HCT116 (cell line): ENCODE measurements at regions not wholly inside any gene's neighbourhood (a gene's known extent, or its start where the extent isn't known, plus 50 kb on each side); places are given as distances from the start of the nearest gene placed in this dataset.

ENCODE experiments used
- EZH2 ChIP-seq: fragments of 200-600 bp; sonication (generic); IDR thresholded peaks from 2 replicates; pipeline ENCODE4 v1.6.1; 2017; ENCODE audit warnings: antibody characterized with exemption, mixed run types
- FOSL1 ChIP-seq: IDR thresholded peaks from 2 replicates; pipeline ENCODE4 v1.6.1; 2012; ENCODE audit warnings: low read depth
- POLR2A ChIP-seq: IDR thresholded peaks from 2 replicates; pipeline ENCODE4 v1.7.0; 2011; ENCODE audit warnings: borderline replicate concordance; ENCODE audit not compliant: insufficient read depth, insufficient read length; ENCODE audit errors: extremely low read depth
- POLR2AphosphoS5 ChIP-seq: IDR thresholded peaks from 2 replicates; pipeline ENCODE4 v1.6.1; 2011; ENCODE audit warnings: mild to moderate bottlenecking, low read depth, low read length, moderate library complexity
- RAD21 ChIP-seq: IDR thresholded peaks from 2 replicates; pipeline ENCODE4 v1.6.1; 2012; ENCODE audit warnings: low read depth, mild to moderate bottlenecking
- SIN3A ChIP-seq: IDR thresholded peaks from 2 replicates; pipeline ENCODE4 v1.6.1; 2012; ENCODE audit warnings: low read depth
- TCF7L2 ChIP-seq: IDR thresholded peaks from 2 replicates; pipeline ENCODE4 v1.7.0; 2011; ENCODE audit warnings: borderline replicate concordance, inconsistent platforms; ENCODE audit not compliant: insufficient read depth, insufficient read length; ENCODE audit errors: extremely low read depth
- ZNF274 ChIP-seq: fragments of 200-500 bp; sonication (Bioruptor generic); IDR thresholded peaks from 2 replicates; pipeline ENCODE4 v1.6.1; 2014; ENCODE audit warnings: mild to moderate bottlenecking, low read depth, low read length, inconsistent platforms
- TF ChIP-seq, protein P1 (sequence below), 3 experiments: fragments of 200-600 bp in 1 of 3; sonication (generic) in 1 of 3; IDR thresholded peaks in 2 of 3; conservative IDR thresholded peaks in 1 of 3; 2 replicates each; pipeline ENCODE4 v1.5.1; 2012 to 2017; ENCODE audit warnings: low read depth in 2 of 3, low read length in 2 of 3, antibody characterized with exemption in 1 of 3, borderline replicate concordance in 1 of 3, control low read depth in 1 of 3, mild to moderate bottlenecking in 1 of 3, mixed read lengths in 1 of 3, mixed run types in 1 of 3, moderate library complexity in 1 of 3; ENCODE audit not compliant: insufficient read depth in 1 of 3
- TF ChIP-seq, protein P2 (sequence below): IDR thresholded peaks from 2 replicates; pipeline ENCODE4 v1.6.1; 2012; ENCODE audit warnings: low read depth
- TF ChIP-seq, protein P3 (sequence below): IDR thresholded peaks from 2 replicates; pipeline ENCODE4 v1.6.1; 2011; ENCODE audit warnings: mild to moderate bottlenecking, low read length, moderate library complexity; ENCODE audit not compliant: insufficient replicate concordance; ENCODE audit errors: extremely low read depth

DNA sequence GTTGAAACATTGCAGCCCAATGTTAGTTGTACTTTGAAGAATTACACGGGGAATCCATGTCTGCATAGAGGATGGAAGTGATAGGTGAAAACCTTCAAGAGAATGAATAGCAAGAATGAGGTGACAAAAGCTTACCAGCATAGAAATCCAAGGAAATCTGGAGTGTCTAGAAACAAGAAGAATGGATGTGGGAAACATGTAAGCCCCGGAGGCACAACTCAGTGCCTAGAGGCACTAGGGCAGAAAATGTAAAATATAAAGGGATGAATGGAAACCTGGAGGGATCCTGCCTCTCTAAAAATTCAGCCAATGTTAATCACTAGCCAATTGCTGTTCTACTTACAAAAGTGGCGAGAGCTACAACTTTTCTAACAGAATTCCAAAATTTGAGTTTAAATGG lies 619.0 kb downstream of the TBL1XR1 start:
- TF ChIP-seq, protein P1, sequence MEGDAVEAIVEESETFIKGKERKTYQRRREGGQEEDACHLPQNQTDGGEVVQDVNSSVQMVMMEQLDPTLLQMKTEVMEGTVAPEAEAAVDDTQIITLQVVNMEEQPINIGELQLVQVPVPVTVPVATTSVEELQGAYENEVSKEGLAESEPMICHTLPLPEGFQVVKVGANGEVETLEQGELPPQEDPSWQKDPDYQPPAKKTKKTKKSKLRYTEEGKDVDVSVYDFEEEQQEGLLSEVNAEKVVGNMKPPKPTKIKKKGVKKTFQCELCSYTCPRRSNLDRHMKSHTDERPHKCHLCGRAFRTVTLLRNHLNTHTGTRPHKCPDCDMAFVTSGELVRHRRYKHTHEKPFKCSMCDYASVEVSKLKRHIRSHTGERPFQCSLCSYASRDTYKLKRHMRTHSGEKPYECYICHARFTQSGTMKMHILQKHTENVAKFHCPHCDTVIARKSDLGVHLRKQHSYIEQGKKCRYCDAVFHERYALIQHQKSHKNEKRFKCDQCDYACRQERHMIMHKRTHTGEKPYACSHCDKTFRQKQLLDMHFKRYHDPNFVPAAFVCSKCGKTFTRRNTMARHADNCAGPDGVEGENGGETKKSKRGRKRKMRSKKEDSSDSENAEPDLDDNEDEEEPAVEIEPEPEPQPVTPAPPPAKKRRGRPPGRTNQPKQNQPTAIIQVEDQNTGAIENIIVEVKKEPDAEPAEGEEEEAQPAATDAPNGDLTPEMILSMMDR (IDR thresholded peaks at IDR 0.05 in 2 of 3, conservative IDR thresholded peaks at IDR 0.05 in 1 of 3; ENCODE audit: borderline replicate concordance in 1 of 3, insufficient read depth in 1 of 3, low read depth in 2 of 3, low read length in 2 of 3), result no peak
- TF ChIP-seq POLR2AphosphoS5 (no peak), POLR2A (no peak), EZH2 (no peak), SIN3A (no peak), RAD21 (no peak), TCF7L2 (no peak), ZNF274 (no peak), FOSL1 (no peak)
- TF ChIP-seq, protein P2, sequence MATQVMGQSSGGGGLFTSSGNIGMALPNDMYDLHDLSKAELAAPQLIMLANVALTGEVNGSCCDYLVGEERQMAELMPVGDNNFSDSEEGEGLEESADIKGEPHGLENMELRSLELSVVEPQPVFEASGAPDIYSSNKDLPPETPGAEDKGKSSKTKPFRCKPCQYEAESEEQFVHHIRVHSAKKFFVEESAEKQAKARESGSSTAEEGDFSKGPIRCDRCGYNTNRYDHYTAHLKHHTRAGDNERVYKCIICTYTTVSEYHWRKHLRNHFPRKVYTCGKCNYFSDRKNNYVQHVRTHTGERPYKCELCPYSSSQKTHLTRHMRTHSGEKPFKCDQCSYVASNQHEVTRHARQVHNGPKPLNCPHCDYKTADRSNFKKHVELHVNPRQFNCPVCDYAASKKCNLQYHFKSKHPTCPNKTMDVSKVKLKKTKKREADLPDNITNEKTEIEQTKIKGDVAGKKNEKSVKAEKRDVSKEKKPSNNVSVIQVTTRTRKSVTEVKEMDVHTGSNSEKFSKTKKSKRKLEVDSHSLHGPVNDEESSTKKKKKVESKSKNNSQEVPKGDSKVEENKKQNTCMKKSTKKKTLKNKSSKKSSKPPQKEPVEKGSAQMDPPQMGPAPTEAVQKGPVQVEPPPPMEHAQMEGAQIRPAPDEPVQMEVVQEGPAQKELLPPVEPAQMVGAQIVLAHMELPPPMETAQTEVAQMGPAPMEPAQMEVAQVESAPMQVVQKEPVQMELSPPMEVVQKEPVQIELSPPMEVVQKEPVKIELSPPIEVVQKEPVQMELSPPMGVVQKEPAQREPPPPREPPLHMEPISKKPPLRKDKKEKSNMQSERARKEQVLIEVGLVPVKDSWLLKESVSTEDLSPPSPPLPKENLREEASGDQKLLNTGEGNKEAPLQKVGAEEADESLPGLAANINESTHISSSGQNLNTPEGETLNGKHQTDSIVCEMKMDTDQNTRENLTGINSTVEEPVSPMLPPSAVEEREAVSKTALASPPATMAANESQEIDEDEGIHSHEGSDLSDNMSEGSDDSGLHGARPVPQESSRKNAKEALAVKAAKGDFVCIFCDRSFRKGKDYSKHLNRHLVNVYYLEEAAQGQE, result no peak
- TF ChIP-seq, protein P3, sequence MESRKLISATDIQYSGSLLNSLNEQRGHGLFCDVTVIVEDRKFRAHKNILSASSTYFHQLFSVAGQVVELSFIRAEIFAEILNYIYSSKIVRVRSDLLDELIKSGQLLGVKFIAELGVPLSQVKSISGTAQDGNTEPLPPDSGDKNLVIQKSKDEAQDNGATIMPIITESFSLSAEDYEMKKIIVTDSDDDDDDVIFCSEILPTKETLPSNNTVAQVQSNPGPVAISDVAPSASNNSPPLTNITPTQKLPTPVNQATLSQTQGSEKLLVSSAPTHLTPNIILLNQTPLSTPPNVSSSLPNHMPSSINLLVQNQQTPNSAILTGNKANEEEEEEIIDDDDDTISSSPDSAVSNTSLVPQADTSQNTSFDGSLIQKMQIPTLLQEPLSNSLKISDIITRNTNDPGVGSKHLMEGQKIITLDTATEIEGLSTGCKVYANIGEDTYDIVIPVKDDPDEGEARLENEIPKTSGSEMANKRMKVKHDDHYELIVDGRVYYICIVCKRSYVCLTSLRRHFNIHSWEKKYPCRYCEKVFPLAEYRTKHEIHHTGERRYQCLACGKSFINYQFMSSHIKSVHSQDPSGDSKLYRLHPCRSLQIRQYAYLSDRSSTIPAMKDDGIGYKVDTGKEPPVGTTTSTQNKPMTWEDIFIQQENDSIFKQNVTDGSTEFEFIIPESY, result no peak
